Cardiac fibroblast (primary cell): ENCODE measurements at regions not wholly inside any gene's neighbourhood (a gene's known extent, or its start where the extent isn't known, plus 50 kb on each side); places are given as distances from the start of the nearest gene placed in this dataset.

Source experiments
- DNase-seq, 2 donors: peaks; one replicate each; pipeline versions ENCODE4 v3.0.0 to v3.0.0-alpha.2; 2010; ENCODE audit warnings: low read depth in 2 of 2
- H3K4me3 ChIP-seq, 2 donors: replicated peaks in 1 of 2; 1 replicate in 1 of 2; 2 replicates in 1 of 2; pipeline ENCODE4 v1.5.1; 2011; ENCODE audit warnings: low read depth in 2 of 2, low read length in 2 of 2, mild to moderate bottlenecking in 2 of 2, moderate library complexity in 1 of 2
- CTCF ChIP-seq: IDR thresholded peaks from one replicate; pipeline ENCODE4 v1.5.1; 2011; ENCODE audit warnings: low read depth, mild to moderate bottlenecking, low read length, inconsistent platforms

- no peak for TF ChIP-seq CTCF
- no peak overlapping the region for H3K4me3 ChIP-seq
- no peak for DNase-seq
Measured at GRCh38 chr1:36743286-36744005, 260.7 kb upstream of the CSF3R start.

DNA sequence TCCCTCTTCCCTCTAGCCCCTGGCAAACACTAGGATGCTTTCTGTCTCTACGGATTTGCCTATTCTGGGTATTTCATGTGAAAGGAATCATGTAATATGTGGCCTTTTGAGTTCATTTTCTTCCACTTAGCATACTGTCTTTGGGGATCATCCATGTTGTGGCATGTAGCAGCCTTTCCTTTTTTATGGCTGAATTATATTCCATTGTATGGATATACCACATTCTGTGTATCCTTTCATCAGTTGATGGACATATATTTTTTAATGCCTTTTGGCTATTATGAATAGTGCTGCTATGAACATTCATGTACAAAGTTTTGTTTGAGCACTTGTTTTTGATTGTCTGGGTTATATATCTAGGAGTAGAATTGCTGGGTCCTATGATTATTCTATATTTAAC is 258.4 kb upstream of the CSF3R start:
- no peak for TF ChIP-seq CTCF
- no peak overlapping the region for H3K4me3 ChIP-seq
- DNase-seq = no peak

GRCh38 chr1:36740446-36740845 is 257.7 kb upstream of the CSF3R start:
- DNase-seq = no peak
- no peak for TF ChIP-seq CTCF

GRCh38 chr1:36739703-36740289 is 257.1 kb upstream of the CSF3R start:
- no peak for DNase-seq
- no peak for TF ChIP-seq CTCF
- no peak overlapping the region for H3K4me3 ChIP-seq

More at GRCh38 chr1:36740446-36740845, 257.7 kb upstream of the CSF3R start:
- H3K4me3 ChIP-seq = no peak overlapping the region

DNA sequence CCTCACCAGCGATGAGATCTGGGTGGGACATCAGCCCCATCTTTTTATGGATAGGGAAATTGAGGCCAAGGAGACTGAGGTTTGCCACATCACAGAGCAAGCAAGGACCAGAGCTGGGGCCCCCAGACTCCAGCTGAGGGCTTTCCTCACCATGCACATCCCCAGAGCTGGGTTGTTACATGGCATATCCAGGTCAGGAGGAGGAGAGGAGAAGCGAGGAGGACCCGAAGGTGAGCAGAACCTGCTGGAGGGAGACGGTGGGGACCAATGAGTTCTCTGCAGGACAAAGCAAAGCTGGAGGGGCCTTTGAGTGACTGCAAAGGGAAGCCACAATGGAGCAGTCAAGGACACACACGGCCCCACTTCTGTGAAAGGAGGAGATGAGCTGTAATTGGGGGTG is 255.5 kb upstream of the CSF3R start:
- DNase-seq = no peak
- TF ChIP-seq CTCF = no peak
- no peak overlapping the region for H3K4me3 ChIP-seq

- no peak overlapping the region for H3K4me3 ChIP-seq
- TF ChIP-seq CTCF = no peak
- no peak for DNase-seq
Measured at GRCh38 chr1:36737767-36738166, 255.1 kb upstream of the CSF3R start.
